ENCODE measurements at regions not wholly inside any gene's neighbourhood (a gene's known extent, or its start where the extent isn't known, plus 50 kb on each side); places are given as distances from the start of the nearest gene placed in this dataset.

GRCh38 chr2:186328838-186329237 lies 157.2 kb upstream of the ZC3H15 start:
- H3K9me3 ChIP-seq (ENCODE audit: insufficient read depth, low read length, severe bottlenecking): no peaks in the 10 kb centered on the region
- no peak overlapping the region for H3K4me2 ChIP-seq (ENCODE audit: insufficient read depth, low read length)
- no peak overlapping the region for H2AFZ ChIP-seq (ENCODE audit: low read depth, low read length)
- no peak overlapping the region for H3K9ac ChIP-seq (ENCODE audit: low read depth, low read length)
- no peak for ATAC-seq (ENCODE audit: insufficient read depth, low read depth)
- no peak for TF ChIP-seq EZH2 (IDR thresholded peaks at IDR 0.05; ENCODE audit: borderline replicate concordance, low read depth, low read length, severe bottlenecking)
- TF ChIP-seq, protein P1, sequence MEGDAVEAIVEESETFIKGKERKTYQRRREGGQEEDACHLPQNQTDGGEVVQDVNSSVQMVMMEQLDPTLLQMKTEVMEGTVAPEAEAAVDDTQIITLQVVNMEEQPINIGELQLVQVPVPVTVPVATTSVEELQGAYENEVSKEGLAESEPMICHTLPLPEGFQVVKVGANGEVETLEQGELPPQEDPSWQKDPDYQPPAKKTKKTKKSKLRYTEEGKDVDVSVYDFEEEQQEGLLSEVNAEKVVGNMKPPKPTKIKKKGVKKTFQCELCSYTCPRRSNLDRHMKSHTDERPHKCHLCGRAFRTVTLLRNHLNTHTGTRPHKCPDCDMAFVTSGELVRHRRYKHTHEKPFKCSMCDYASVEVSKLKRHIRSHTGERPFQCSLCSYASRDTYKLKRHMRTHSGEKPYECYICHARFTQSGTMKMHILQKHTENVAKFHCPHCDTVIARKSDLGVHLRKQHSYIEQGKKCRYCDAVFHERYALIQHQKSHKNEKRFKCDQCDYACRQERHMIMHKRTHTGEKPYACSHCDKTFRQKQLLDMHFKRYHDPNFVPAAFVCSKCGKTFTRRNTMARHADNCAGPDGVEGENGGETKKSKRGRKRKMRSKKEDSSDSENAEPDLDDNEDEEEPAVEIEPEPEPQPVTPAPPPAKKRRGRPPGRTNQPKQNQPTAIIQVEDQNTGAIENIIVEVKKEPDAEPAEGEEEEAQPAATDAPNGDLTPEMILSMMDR (IDR thresholded peaks at IDR 0.05; ENCODE audit: borderline replicate concordance, extremely low read depth, low read length, poor library complexity, severe bottlenecking): no peak
- H3K4me3 ChIP-seq (ENCODE audit: low read depth in 1 of 2, low read length in 2 of 2): no peak overlapping the region
- H3K27ac ChIP-seq (ENCODE audit: low read length): no peak overlapping the region
- H3K4me1 ChIP-seq (ENCODE audit: insufficient read depth, low read length): no peaks in the 10 kb centered on the region
- H4K20me1 ChIP-seq (ENCODE audit: insufficient read depth, low read length): no peaks in the 10 kb centered on the region
- no peaks in the 10 kb centered on the region for H3K36me3 ChIP-seq (ENCODE audit: insufficient read depth, low read length)
- H3K27me3 ChIP-seq (ENCODE audit: insufficient read depth, low read length, poor library complexity): no peaks in the 10 kb centered on the region
- no peak for DNase-seq
- H3K79me2 ChIP-seq (ENCODE audit: insufficient read depth, low read length): no peaks in the 10 kb centered on the region

DNA sequence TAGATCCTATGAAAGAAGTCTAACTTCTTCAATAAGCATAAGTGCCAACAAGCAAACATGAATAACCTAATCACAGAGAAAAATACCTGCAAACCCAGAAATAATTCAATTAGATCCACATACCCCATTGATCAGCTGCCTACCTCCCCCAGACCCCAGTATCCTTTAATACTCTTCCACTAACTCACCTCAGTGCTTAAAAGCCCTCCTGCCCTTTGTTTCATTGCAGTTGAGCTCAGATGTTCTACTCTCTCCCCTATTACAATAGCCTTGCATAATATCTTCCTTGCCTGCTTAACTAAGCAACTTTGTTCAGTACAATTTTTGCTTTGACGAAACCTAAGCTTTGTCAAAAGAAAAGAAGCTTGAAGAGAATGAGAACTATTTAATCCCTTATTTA lies 156.0 kb upstream of the ZC3H15 start:
- Histone ChIP-seq H3K36me3 (ENCODE audit: insufficient read depth, low read length) (no peaks in the 10 kb centered on the region), H3K9me3 (ENCODE audit: insufficient read depth, low read length, severe bottlenecking) (no peaks in the 10 kb centered on the region), H3K9ac (ENCODE audit: low read depth, low read length) (no peak overlapping the region), H4K20me1 (ENCODE audit: insufficient read depth, low read length) (no peaks in the 10 kb centered on the region), H3K4me1 (ENCODE audit: insufficient read depth, low read length) (no peaks in the 10 kb centered on the region), H2AFZ (ENCODE audit: low read depth, low read length) (no peak overlapping the region), H3K79me2 (ENCODE audit: insufficient read depth, low read length) (no peaks in the 10 kb centered on the region), H3K4me2 (ENCODE audit: insufficient read depth, low read length) (no peak overlapping the region), H3K27me3 (ENCODE audit: insufficient read depth, low read length, poor library complexity) (no peaks in the 10 kb centered on the region), H3K27ac (ENCODE audit: low read length) (no peak overlapping the region), H3K4me3 (ENCODE audit: low read depth in 1 of 2, low read length in 2 of 2) (no peak overlapping the region)
- TF ChIP-seq, protein P1 (IDR thresholded peaks at IDR 0.05; ENCODE audit: borderline replicate concordance, extremely low read depth, low read length, poor library complexity, severe bottlenecking): no peak
- no peak for TF ChIP-seq EZH2 (IDR thresholded peaks at IDR 0.05; ENCODE audit: borderline replicate concordance, low read depth, low read length, severe bottlenecking)
- no peak for ATAC-seq (ENCODE audit: insufficient read depth, low read depth)
- DNase-seq: no peak

GRCh38 chr2:186339716-186340115 lies 146.3 kb upstream of the ZC3H15 start:
- Histone ChIP-seq H2AFZ (ENCODE audit: low read depth, low read length) (no peak overlapping the region), H3K9me3 (ENCODE audit: insufficient read depth, low read length, severe bottlenecking) (no peaks in the 10 kb centered on the region), H3K36me3 (ENCODE audit: insufficient read depth, low read length) (no peaks in the 10 kb centered on the region), H3K4me3 (ENCODE audit: low read depth in 1 of 2, low read length in 2 of 2) (no peak overlapping the region), H3K4me2 (ENCODE audit: insufficient read depth, low read length) (no peak overlapping the region), H4K20me1 (ENCODE audit: insufficient read depth, low read length) (no peaks in the 10 kb centered on the region), H3K27me3 (ENCODE audit: insufficient read depth, low read length, poor library complexity) (no peaks in the 10 kb centered on the region), H3K4me1 (ENCODE audit: insufficient read depth, low read length) (no peaks in the 10 kb centered on the region), H3K9ac (ENCODE audit: low read depth, low read length) (no peak overlapping the region), H3K79me2 (ENCODE audit: insufficient read depth, low read length) (no peaks in the 10 kb centered on the region), H3K27ac (ENCODE audit: low read length) (no peak overlapping the region)
- ATAC-seq (ENCODE audit: insufficient read depth, low read depth): no peak
- TF ChIP-seq EZH2 (IDR thresholded peaks at IDR 0.05; ENCODE audit: borderline replicate concordance, low read depth, low read length, severe bottlenecking): no peak
- TF ChIP-seq, protein P1 (IDR thresholded peaks at IDR 0.05; ENCODE audit: borderline replicate concordance, extremely low read depth, low read length, poor library complexity, severe bottlenecking): no peak
- DNase-seq: no peak

DNA sequence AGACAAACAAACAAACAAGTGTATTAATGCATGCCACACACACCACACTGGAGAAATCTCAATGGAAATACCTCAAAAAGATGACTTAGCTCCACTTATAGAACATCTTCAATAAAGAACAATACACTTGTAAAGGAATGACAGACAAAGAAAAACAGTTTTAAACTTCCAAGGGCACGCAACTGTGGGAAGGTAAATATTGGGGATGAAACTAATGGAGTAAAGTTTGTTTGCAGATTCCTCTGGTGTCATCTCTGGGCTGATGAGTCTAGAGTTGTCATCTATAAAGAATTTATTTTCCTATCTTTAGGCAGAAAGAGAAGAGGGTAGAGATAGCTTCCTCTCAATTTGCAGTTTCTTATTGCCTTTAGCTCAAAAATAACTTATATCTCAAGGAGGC lies 144.0 kb upstream of the ZC3H15 start:
- Histone ChIP-seq H3K4me2 (ENCODE audit: insufficient read depth, low read length) (no peak overlapping the region), H3K27me3 (ENCODE audit: insufficient read depth, low read length, poor library complexity) (no peaks in the 10 kb centered on the region), H3K9me3 (ENCODE audit: insufficient read depth, low read length, severe bottlenecking) (no peaks in the 10 kb centered on the region), H3K27ac (ENCODE audit: low read length) (no peak overlapping the region), H3K4me3 (ENCODE audit: low read depth in 1 of 2, low read length in 2 of 2) (no peak overlapping the region), H2AFZ (ENCODE audit: low read depth, low read length) (no peak overlapping the region), H3K9ac (ENCODE audit: low read depth, low read length) (no peak overlapping the region), H3K4me1 (ENCODE audit: insufficient read depth, low read length) (no peaks in the 10 kb centered on the region), H3K36me3 (ENCODE audit: insufficient read depth, low read length) (no peaks in the 10 kb centered on the region), H3K79me2 (ENCODE audit: insufficient read depth, low read length) (no peaks in the 10 kb centered on the region), H4K20me1 (ENCODE audit: insufficient read depth, low read length) (no peaks in the 10 kb centered on the region)
- DNase-seq (no peak), ATAC-seq (ENCODE audit: insufficient read depth, low read depth) (no peak)
- no peak for TF ChIP-seq EZH2 (IDR thresholded peaks at IDR 0.05; ENCODE audit: borderline replicate concordance, low read depth, low read length, severe bottlenecking)
- TF ChIP-seq, protein P1 (IDR thresholded peaks at IDR 0.05; ENCODE audit: borderline replicate concordance, extremely low read depth, low read length, poor library complexity, severe bottlenecking): no peak

Data from DND-41 (cell line).